ENCODE measurements at regions not wholly inside any gene's neighbourhood (a gene's known extent, or its start where the extent isn't known, plus 50 kb on each side); places are given as distances from the start of the nearest gene placed in this dataset.

DNA sequence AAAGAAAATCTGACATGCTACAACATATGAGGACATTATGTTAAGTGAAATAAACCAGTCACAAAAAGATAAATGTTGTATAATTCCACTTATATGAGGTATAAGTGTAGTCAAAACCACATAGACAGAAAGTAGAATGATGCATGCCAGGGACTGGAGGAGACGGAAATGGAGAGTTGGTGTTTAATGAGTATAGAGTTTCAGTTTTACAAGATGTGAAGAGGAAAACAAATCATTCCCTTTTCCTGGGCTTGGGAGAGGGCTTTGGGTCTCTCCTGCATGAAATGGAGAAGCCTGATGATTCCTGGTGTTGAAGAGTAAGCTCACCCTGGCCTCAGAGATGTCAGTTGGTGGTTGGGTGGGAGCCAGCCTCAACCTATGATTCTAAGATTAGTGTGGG, 158.4 kb upstream of the PLXNC1 start:
- 35% methylated on average over 1 of the region's 1 CpG for WGBS (ENCODE audit: insufficient coverage, insufficient replicate concordance, low lambda C conversion rate, missing lambda C conversion rate)
- Histone ChIP-seq H3K79me2 (ENCODE audit: control insufficient read depth, insufficient read depth, low read length) (no peaks in the 10 kb centered on the region), H3K9me3 (replicated peaks; ENCODE audit: control insufficient read depth, insufficient read depth, low read length) (no peaks in the 10 kb centered on the region), H3K4me2 (ENCODE audit: control insufficient read depth, insufficient read depth) (no peak overlapping the region), H3K36me3 (ENCODE audit: control insufficient read depth in 2 of 2, insufficient read depth in 2 of 2, low read length in 1 of 2) (no peaks in the 10 kb centered on the region), H4K20me1 (ENCODE audit: control insufficient read depth, insufficient read depth) (no peaks in the 10 kb centered on the region), H3K27ac (ENCODE audit: control insufficient read depth, insufficient read depth) (no peak overlapping the region), H3K9ac (ENCODE audit: control insufficient read depth, insufficient read depth, low read length) (no peak overlapping the region), H3K4me3 (no peak overlapping the region), H2AFZ (ENCODE audit: control insufficient read depth, low read depth, low read length) (no peak overlapping the region), H3K4me1 (ENCODE audit: control insufficient read depth, insufficient read depth, low read length) (no peaks in the 10 kb centered on the region), H3K27me3 (replicated peaks in 1 of 2; ENCODE audit: control insufficient read depth in 2 of 2, insufficient read depth in 2 of 2, low read length in 1 of 2) (no peaks in the 10 kb centered on the region)
- ChIA-PET SMC1A (ENCODE audit: uncharacterized antibody, unreplicated experiment) (no interaction called here), CTCF (no interaction called here), RAD21 (ENCODE audit: unreplicated experiment) (no interaction called here), POLR2A (no interaction called here)
- in situ Hi-C loops (cut with MboI), result no loop called here
- BruUV-seq (replicated peaks), result no TSS peak
- no peak for FAIRE-seq
- intact Hi-C loops (cut with micrococcal nuclease; ENCODE audit: unreplicated experiment), result no loop called here
- no peak for DNase-seq (ENCODE audit: low read depth, low spot score)
- no peak for TF ChIP-seq BCL11A (IDR thresholded peaks at IDR 0.05; ENCODE audit: low read depth, low read length)
- no peak for TF ChIP-seq YBX1 (IDR thresholded peaks at IDR 0.05)
- TF ChIP-seq HCFC1 (IDR thresholded peaks at IDR 0.05; ENCODE audit: low read length), result no peak
- no peak for TF ChIP-seq NKRF (conservative IDR thresholded peaks at IDR 0.05)
- no peak for TF ChIP-seq LARP7 (IDR thresholded peaks at IDR 0.05)
- no peak for TF ChIP-seq BACH1 (IDR thresholded peaks at IDR 0.05; ENCODE audit: borderline replicate concordance)
- TF ChIP-seq, protein P1, sequence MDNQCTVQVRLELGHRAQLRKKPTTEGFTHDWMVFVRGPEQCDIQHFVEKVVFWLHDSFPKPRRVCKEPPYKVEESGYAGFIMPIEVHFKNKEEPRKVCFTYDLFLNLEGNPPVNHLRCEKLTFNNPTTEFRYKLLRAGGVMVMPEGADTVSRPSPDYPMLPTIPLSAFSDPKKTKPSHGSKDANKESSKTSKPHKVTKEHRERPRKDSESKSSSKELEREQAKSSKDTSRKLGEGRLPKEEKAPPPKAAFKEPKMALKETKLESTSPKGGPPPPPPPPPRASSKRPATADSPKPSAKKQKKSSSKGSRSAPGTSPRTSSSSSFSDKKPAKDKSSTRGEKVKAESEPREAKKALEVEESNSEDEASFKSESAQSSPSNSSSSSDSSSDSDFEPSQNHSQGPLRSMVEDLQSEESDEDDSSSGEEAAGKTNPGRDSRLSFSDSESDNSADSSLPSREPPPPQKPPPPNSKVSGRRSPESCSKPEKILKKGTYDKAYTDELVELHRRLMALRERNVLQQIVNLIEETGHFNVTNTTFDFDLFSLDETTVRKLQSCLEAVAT (IDR thresholded peaks at IDR 0.05), result no peak
- TF ChIP-seq E4F1 (IDR thresholded peaks at IDR 0.05; ENCODE audit: borderline replicate concordance, partially characterized antibody), result no peak
- ATAC-seq, result no peak
